HG03108 (cell line): ENCODE measurements at regions not wholly inside any gene's neighbourhood (a gene's known extent, or its start where the extent isn't known, plus 50 kb on each side); places are given as distances from the start of the nearest gene placed in this dataset.
"Not testable (repeated sequence)": the region's sequence is repeated elsewhere in the genome, so short reads cannot be mapped to it uniquely, and the experiment has no call there.

ENCODE experiments used
- ATAC-seq: cut with Tn5 transposase; IDR thresholded peaks from one replicate; pipeline ENCODE4 v1.9.1; 2021; ENCODE audit warnings: moderate library complexity; ENCODE audit not compliant: unreplicated experiment

- no peak for ATAC-seq
Measured at GRCh38 chr3:56957522-56957921, 102.9 kb upstream of the SPATA12 start.

GRCh38 chr3:56956906-56957305 is 103.6 kb upstream of the SPATA12 start:
- no peak for ATAC-seq

GRCh38 chr3:56955492-56956111 is 104.9 kb upstream of the SPATA12 start:
- no peak for ATAC-seq

GRCh38 chr3:56954125-56954524 is 106.3 kb upstream of the SPATA12 start:
- no peak for ATAC-seq

GRCh38 chr3:56952846-56953245 is 107.6 kb upstream of the SPATA12 start:
- ATAC-seq = no peak

GRCh38 chr3:56952061-56952460 is 108.4 kb upstream of the SPATA12 start:
- no peak for ATAC-seq

GRCh38 chr3:56951366-56951765 is 109.1 kb upstream of the SPATA12 start:
- no peak for ATAC-seq

- not testable (repeated sequence) for ATAC-seq
Measured at GRCh38 chr3:56945378-56945777, 115.1 kb upstream of the SPATA12 start.

GRCh38 chr3:56942523-56942922 is 117.9 kb upstream of the SPATA12 start:
- no peak for ATAC-seq

GRCh38 chr3:56940976-56941375 is 119.5 kb upstream of the SPATA12 start:
- no peak for ATAC-seq

GRCh38 chr3:56940321-56940720 is 120.1 kb upstream of the SPATA12 start:
- ATAC-seq = no peak

- no peak for ATAC-seq
Measured at GRCh38 chr3:56939834-56940233, 120.6 kb upstream of the SPATA12 start.

GRCh38 chr3:56938530-56938929 is 121.9 kb upstream of the SPATA12 start:
- no peak for ATAC-seq

GRCh38 chr3:56937580-56937979 is 122.9 kb upstream of the SPATA12 start:
- no peak for ATAC-seq

- ATAC-seq = no peak
Measured at GRCh38 chr3:56935811-56936210, 124.7 kb upstream of the SPATA12 start.

GRCh38 chr3:56934481-56934880 is 126.0 kb upstream of the SPATA12 start:
- not testable (repeated sequence) for ATAC-seq

- no peak for ATAC-seq
Measured at GRCh38 chr3:56933803-56934202, 126.7 kb upstream of the SPATA12 start.

GRCh38 chr3:56932866-56933265 is 127.6 kb upstream of the SPATA12 start:
- no peak for ATAC-seq

- ATAC-seq = no peak
Measured at GRCh38 chr3:56931836-56932235, 128.6 kb upstream of the SPATA12 start.

- ATAC-seq = no peak
Measured at GRCh38 chr3:56930706-56931105, 129.0 kb upstream of the ARHGEF3 start.

- ATAC-seq = no peak
Measured at GRCh38 chr3:56929809-56930615, 128.3 kb upstream of the ARHGEF3 start.

GRCh38 chr3:56928379-56929068 is 126.8 kb upstream of the ARHGEF3 start:
- no peak for ATAC-seq
